Myocyte (in vitro differentiated cells): ENCODE measurements at regions not wholly inside any gene's neighbourhood (a gene's known extent, or its start where the extent isn't known, plus 50 kb on each side); places are given as distances from the start of the nearest gene placed in this dataset.
A peak's percentile ranks its signal among the peaks of the same experiment; 100 is the strongest.

Experiments used
- DNase-seq: peaks from one replicate; pipeline ENCODE4 v3.0.0-alpha.2; 2012; ENCODE audit warnings: low read depth

GRCh38 chr5:35324679-35325078 is 94.4 kb upstream of the PRLR start:
- DNase-seq = no peak

GRCh38 chr5:35324201-35324600 is 93.9 kb upstream of the PRLR start:
- DNase-seq = no peak

- DNase-seq = no peak
Observed at GRCh38 chr5:35320029-35320428, 89.7 kb upstream of the PRLR start.

- DNase-seq = peak; percentile 25
Observed at GRCh38 chr5:35319333-35320002, 89.2 kb upstream of the PRLR start.

GRCh38 chr5:35317586-35317985 is 87.3 kb upstream of the PRLR start:
- DNase-seq = no peak

- DNase-seq = no peak
Observed at GRCh38 chr5:35316611-35317274, 86.5 kb upstream of the PRLR start.

GRCh38 chr5:35313291-35313690 is 83.0 kb upstream of the PRLR start:
- DNase-seq = peak; percentile 75

GRCh38 chr5:35312267-35312666 is 82.0 kb upstream of the PRLR start:
- DNase-seq = no peak

- no peak for DNase-seq
Observed at GRCh38 chr5:35309365-35310130, 79.3 kb upstream of the PRLR start.

- no peak for DNase-seq
Observed at GRCh38 chr5:35308421-35308820, 78.1 kb upstream of the PRLR start.

GRCh38 chr5:35306716-35307365 is 76.6 kb upstream of the PRLR start:
- DNase-seq = no peak

GRCh38 chr5:35305336-35306020 is 75.2 kb upstream of the PRLR start:
- no peak for DNase-seq

- no peak for DNase-seq
Observed at GRCh38 chr5:35304291-35304690, 74.0 kb upstream of the PRLR start.

- no peak for DNase-seq
Observed at GRCh38 chr5:35303152-35303551, 72.9 kb upstream of the PRLR start.

- DNase-seq = no peak
Observed at GRCh38 chr5:35302544-35302943, 72.3 kb upstream of the PRLR start.

- no peak for DNase-seq
Observed at GRCh38 chr5:35297755-35298154, 67.5 kb upstream of the PRLR start.

- DNase-seq = no peak
Observed at GRCh38 chr5:35294976-35295375, 64.7 kb upstream of the PRLR start.

- no peak for DNase-seq
Observed at GRCh38 chr5:35294017-35294416, 63.7 kb upstream of the PRLR start.

- DNase-seq = no peak
Observed at GRCh38 chr5:35285435-35285834, 55.1 kb upstream of the PRLR start.

GRCh38 chr5:35285011-35285410 is 54.7 kb upstream of the PRLR start:
- no peak for DNase-seq

GRCh38 chr5:35284364-35284763 is 54.1 kb upstream of the PRLR start:
- DNase-seq = no peak
